A549 (cell line): ENCODE measurements at regions not wholly inside any gene's neighbourhood (a gene's known extent, or its start where the extent isn't known, plus 50 kb on each side); places are given as distances from the start of the nearest gene placed in this dataset.

Experiments
- ATAC-seq, 2 experiments: fragments of 200-7000 bp in 1 of 2; fragments of >200 bp in 1 of 2; cut with Nextera tagmentation in 1 of 2; cut with Tn5 transposase in 1 of 2; 3 replicates each; pipeline versions ENCODE4 v1.8.0 to v1.9.1; 2018 to 2020; ENCODE audit warnings: mild to moderate bottlenecking in 1 of 2, moderate library complexity in 1 of 2
- CTCF ChIA-PET: fragments of 300-600 bp; sonication (Branson Sonifier 250); formaldehyde crosslinking; extraction: SDS; loops from one replicate; lab custom pipeline; 2021; ENCODE audit warnings: antibody characterized with exemption, inconsistent platforms; lab: Yijun Ruan, JAX
- POLR2A ChIA-PET: fragments of 350-600 bp; formaldehyde crosslinking; extraction: SDS; loops from one replicate; lab custom pipeline; 2021; ENCODE audit warnings: antibody characterized with exemption, inconsistent platforms; lab: Yijun Ruan, JAX
- DNase-seq, 2 experiments: peaks; one replicate each; pipeline versions ENCODE4 v3.0.0 to v3.0.0-alpha.2; 2011 to 2016; ENCODE audit warnings: low read depth in 1 of 2, low spot score in 1 of 2
- FAIRE-seq: peaks from 2 replicates; lab custom pipeline; 2011; peaks lifted over from hg19 to GRCh38; lab: Jason Lieb, UNC
- H3K27ac ChIP-seq, 2 experiments: fragments of >200 bp; sonication (Bioruptor Twin); formaldehyde crosslinking; 3 replicates each; pipeline ENCODE4 v1.5.1; 2016 to 2017
- H3K4me1 ChIP-seq: fragments of >200 bp; sonication (Bioruptor Twin); formaldehyde crosslinking; 3 replicates; pipeline ENCODE4 v1.6.1; 2016
- H3K4me2 ChIP-seq: fragments of >200 bp; sonication (Bioruptor Twin); formaldehyde crosslinking; 3 replicates; pipeline ENCODE4 v1.6.1; 2016
- H3K4me3 ChIP-seq: fragments of >200 bp; sonication (Bioruptor Twin); formaldehyde crosslinking; 3 replicates; pipeline ENCODE4 v1.5.1; 2016
- H3K9me3 ChIP-seq: fragments of >200 bp; sonication (Bioruptor Twin); formaldehyde crosslinking; 3 replicates; pipeline ENCODE4 v1.6.1; 2016
- BHLHE40 ChIP-seq: IDR thresholded peaks from 2 replicates; pipeline ENCODE4 v1.6.1; 2012; ENCODE audit warnings: low read depth, low read length, inconsistent platforms
- CHD4 ChIP-seq: fragments of 200-600 bp; sonication (generic); IDR thresholded peaks from 2 replicates; pipeline ENCODE4 v1.6.1; 2016; ENCODE audit warnings: antibody characterized with exemption, mild to moderate bottlenecking, borderline replicate concordance
- EHF ChIP-seq: fragments of 250-450 bp; sonication (Bioruptor Pico); IDR thresholded peaks from 2 replicates; pipeline ENCODE4 v1.5.0; 2020; ENCODE audit warnings: mild to moderate bottlenecking
- ESRRA ChIP-seq: fragments of 150-350 bp; IDR thresholded peaks from 2 replicates; pipeline ENCODE4 v1.6.1; 2014; ENCODE audit warnings: mild to moderate bottlenecking, low read length, borderline replicate concordance
- FOSB ChIP-seq: fragments of 250-450 bp; sonication (Bioruptor Pico); IDR thresholded peaks from 2 replicates; pipeline ENCODE4 v1.5.0; 2020; ENCODE audit warnings: mild to moderate bottlenecking, moderate library complexity
- HDAC2 ChIP-seq: fragments of 200-600 bp; sonication (generic); IDR thresholded peaks from 2 replicates; pipeline ENCODE4 v1.6.1; 2016
- HOXB5 ChIP-seq: fragments of 250-450 bp; sonication (Bioruptor Pico); IDR thresholded peaks from 2 replicates; pipeline ENCODE4 v1.5.0; 2020; ENCODE audit warnings: mild to moderate bottlenecking, moderate library complexity
- NPAS2 ChIP-seq: fragments of 250-450 bp; sonication (Bioruptor Pico); IDR thresholded peaks from 2 replicates; pipeline ENCODE4 v1.8.0; 2022; ENCODE audit warnings: mild to moderate bottlenecking, moderate library complexity, borderline replicate concordance
- POLR2AphosphoS2 ChIP-seq: conservative IDR thresholded peaks from 2 replicates; pipeline ENCODE4 v1.6.1; 2012; ENCODE audit warnings: low read length, improper control_type of control experiment, inconsistent platforms
- RAD21 ChIP-seq, 2 experiments: fragments of >200 bp in 1 of 2; sonication (Bioruptor Twin) in 1 of 2; formaldehyde crosslinking in 1 of 2; IDR thresholded peaks in 1 of 2; conservative IDR thresholded peaks in 1 of 2; 2 replicates in 1 of 2; 3 replicates in 1 of 2; pipeline ENCODE4 v1.6.1; 2012 to 2018; ENCODE audit warnings: inconsistent platforms in 1 of 2
- SMC3 ChIP-seq: fragments of >200 bp; sonication (Bioruptor Twin); formaldehyde crosslinking; IDR thresholded peaks from 3 replicates; pipeline ENCODE4 v1.6.1; 2018; ENCODE audit warnings: inconsistent platforms
- ZFP36 ChIP-seq: fragments of 450-650 bp; IDR thresholded peaks from 2 replicates; pipeline ENCODE4 v1.6.1; 2014; ENCODE audit warnings: borderline replicate concordance; ENCODE audit not compliant: partially characterized antibody
- WGBS: methylation state at CpG from one replicate; pipeline ENCODE4 v1.1.6; 2017; ENCODE audit errors: missing lambda C conversion rate; 5-methylcytosine and 5-hydroxymethylcytosine counted together
- TF ChIP-seq, protein P1 (sequence below): fragments of 450-650 bp; IDR thresholded peaks from 2 replicates; pipeline ENCODE4 v1.6.1; 2014; ENCODE audit warnings: antibody characterized with exemption
- TF ChIP-seq, protein P2 (sequence below): IDR thresholded peaks from 2 replicates; pipeline ENCODE4 v1.6.1; 2012; ENCODE audit warnings: low read depth, borderline replicate concordance
- TF ChIP-seq, protein P3 (sequence below): fragments of >200 bp; sonication (Bioruptor Twin); formaldehyde crosslinking; IDR thresholded peaks from 3 replicates; pipeline ENCODE4 v1.5.1; 2016
- TF ChIP-seq, protein P4 (sequence below): fragments of 250-450 bp; sonication (Bioruptor Pico); IDR thresholded peaks from 2 replicates; pipeline ENCODE4 v1.5.0; 2020; ENCODE audit warnings: low read depth, mild to moderate bottlenecking, moderate library complexity
- TF ChIP-seq, protein P5 (sequence below): IDR thresholded peaks from 2 replicates; pipeline ENCODE4 v1.6.1; 2012

DNA sequence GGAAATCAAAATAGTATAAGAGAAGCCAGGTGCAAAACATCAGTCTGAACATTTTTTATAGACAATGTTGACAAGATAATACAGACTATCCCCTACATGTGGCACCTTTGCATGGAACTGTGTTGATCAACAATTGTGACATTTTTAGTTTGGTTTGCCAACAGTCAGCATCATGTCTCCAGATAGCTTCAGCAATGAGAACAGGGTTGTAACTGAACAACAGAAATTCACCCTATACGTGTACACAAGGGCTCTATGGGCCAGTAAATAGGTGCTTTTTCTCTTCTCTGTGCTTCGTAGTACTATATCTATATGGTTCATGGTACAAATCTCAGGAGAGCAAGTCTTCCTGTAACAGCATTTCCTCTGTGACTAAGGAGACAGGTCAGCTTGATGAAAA is 310.4 kb downstream of the ATXN7L3B start:
- Histone ChIP-seq H3K4me1 (no peaks in the 10 kb centered on the region), H3K27ac (no peak overlapping the region), H3K4me3 (no peak overlapping the region), H3K4me2 (no peak overlapping the region), H3K9me3 (no peaks in the 10 kb centered on the region)
- WGBS, result 64% methylated on average over 2 of the region's 2 CpGs
- DNase-seq (no peak), FAIRE-seq (no peak), ATAC-seq (no peak)
- ChIA-PET POLR2A (no interaction called here), CTCF (no interaction called here)
- TF ChIP-seq, protein P1, sequence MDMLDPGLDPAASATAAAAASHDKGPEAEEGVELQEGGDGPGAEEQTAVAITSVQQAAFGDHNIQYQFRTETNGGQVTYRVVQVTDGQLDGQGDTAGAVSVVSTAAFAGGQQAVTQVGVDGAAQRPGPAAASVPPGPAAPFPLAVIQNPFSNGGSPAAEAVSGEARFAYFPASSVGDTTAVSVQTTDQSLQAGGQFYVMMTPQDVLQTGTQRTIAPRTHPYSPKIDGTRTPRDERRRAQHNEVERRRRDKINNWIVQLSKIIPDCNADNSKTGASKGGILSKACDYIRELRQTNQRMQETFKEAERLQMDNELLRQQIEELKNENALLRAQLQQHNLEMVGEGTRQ, result no peak
- TF ChIP-seq HDAC2, result no peak

DNA sequence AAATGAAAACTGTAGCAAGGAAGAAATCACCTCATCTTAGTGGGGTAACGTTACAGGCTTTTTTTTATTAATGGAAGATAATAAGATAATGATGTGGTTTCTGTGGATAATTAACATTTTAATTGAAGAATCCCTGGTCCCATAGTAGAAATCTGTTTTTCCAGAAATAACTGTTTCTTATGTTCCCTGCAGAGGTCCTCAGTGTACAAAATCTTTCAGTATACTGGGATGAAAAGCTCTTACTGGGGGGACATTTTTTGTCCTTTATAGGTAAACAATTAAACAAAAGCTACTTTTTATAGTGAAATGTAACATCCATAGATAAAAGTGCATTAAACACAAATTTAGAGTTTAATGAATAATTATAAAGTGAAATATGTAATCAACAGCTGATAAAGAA is 312.2 kb downstream of the ATXN7L3B start:
- ChIA-PET CTCF (interaction anchor here (0.9 kb wide), 1 partner anchor 177 kb away, joined by 3 read pairs; no protein-coding TSS in a partner anchor), POLR2A (no interaction called here)
- no peak overlapping the region for H3K4me2 ChIP-seq
- H3K4me1 ChIP-seq, result no peaks in the 10 kb centered on the region
- H3K9me3 ChIP-seq, result no peaks in the 10 kb centered on the region
- no peak overlapping the region for H3K27ac ChIP-seq
- no peak for FAIRE-seq
- WGBS, result 63% methylated on average over 1 of the region's 1 CpG
- ATAC-seq, result no peak
- DNase-seq, result no peak
- no peak overlapping the region for H3K4me3 ChIP-seq
- TF ChIP-seq ESRRA (no peak), RAD21 (conservative IDR thresholded peaks at IDR 0.05 in 1 of 2, IDR thresholded peaks at IDR 0.05 in 1 of 2) (peak; percentile 32 to 38; a peak in 4 of 5 replicates), ZFP36 (no peak), SMC3 (peak; percentile 31; the same call in 1 of the 3 replicates), NPAS2 (no peak), BHLHE40 (no peak)
- TF ChIP-seq, protein P2, sequence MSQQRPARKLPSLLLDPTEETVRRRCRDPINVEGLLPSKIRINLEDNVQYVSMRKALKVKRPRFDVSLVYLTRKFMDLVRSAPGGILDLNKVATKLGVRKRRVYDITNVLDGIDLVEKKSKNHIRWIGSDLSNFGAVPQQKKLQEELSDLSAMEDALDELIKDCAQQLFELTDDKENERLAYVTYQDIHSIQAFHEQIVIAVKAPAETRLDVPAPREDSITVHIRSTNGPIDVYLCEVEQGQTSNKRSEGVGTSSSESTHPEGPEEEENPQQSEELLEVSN, result no peak
- TF ChIP-seq, protein P3, sequence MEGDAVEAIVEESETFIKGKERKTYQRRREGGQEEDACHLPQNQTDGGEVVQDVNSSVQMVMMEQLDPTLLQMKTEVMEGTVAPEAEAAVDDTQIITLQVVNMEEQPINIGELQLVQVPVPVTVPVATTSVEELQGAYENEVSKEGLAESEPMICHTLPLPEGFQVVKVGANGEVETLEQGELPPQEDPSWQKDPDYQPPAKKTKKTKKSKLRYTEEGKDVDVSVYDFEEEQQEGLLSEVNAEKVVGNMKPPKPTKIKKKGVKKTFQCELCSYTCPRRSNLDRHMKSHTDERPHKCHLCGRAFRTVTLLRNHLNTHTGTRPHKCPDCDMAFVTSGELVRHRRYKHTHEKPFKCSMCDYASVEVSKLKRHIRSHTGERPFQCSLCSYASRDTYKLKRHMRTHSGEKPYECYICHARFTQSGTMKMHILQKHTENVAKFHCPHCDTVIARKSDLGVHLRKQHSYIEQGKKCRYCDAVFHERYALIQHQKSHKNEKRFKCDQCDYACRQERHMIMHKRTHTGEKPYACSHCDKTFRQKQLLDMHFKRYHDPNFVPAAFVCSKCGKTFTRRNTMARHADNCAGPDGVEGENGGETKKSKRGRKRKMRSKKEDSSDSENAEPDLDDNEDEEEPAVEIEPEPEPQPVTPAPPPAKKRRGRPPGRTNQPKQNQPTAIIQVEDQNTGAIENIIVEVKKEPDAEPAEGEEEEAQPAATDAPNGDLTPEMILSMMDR, result 0 out of 3 replicates have a peak, but pooled peaks have one; percentile 16

DNA sequence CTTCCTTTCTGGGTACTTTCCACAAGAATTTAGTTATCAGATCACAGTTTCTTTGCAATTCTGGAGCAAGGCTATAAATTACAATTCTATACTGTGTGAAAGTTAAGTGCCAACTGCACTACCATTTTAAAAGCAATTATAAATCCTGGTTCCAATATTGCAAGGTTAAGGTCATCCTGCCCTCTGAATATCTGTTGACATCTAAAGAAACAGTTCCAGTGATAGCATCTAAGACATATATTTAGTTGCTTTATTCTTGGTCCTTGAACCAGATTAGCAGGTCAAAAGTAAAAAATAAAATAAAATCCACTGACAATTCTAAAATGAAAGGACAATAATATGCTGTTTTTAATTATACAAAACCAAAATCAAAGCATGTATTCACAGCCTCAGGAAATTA is 334.2 kb downstream of the ATXN7L3B start:
- ChIA-PET CTCF (no interaction called here), POLR2A (no interaction called here)
- no peak for DNase-seq
- H3K4me2 ChIP-seq, result no peak overlapping the region
- FAIRE-seq, result no peak
- no peak overlapping the region for H3K4me3 ChIP-seq
- TF ChIP-seq, protein P4, sequence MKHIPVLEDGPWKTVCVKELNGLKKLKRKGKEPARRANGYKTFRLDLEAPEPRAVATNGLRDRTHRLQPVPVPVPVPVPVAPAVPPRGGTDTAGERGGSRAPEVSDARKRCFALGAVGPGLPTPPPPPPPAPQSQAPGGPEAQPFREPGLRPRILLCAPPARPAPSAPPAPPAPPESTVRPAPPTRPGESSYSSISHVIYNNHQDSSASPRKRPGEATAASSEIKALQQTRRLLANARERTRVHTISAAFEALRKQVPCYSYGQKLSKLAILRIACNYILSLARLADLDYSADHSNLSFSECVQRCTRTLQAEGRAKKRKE (CRISPR knock-in tag), result no peak
- no peak for TF ChIP-seq HOXB5 (CRISPR knock-in tag)
- TF ChIP-seq, protein P5, sequence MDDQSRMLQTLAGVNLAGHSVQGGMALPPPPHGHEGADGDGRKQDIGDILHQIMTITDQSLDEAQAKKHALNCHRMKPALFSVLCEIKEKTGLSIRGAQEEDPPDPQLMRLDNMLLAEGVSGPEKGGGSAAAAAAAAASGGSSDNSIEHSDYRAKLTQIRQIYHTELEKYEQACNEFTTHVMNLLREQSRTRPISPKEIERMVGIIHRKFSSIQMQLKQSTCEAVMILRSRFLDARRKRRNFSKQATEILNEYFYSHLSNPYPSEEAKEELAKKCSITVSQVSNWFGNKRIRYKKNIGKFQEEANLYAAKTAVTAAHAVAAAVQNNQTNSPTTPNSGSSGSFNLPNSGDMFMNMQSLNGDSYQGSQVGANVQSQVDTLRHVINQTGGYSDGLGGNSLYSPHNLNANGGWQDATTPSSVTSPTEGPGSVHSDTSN, result no peak
- TF ChIP-seq FOSB (CRISPR knock-in tag), result no peak
- TF ChIP-seq CHD4, result no peak
- no peak for TF ChIP-seq POLR2AphosphoS2
- no peak for TF ChIP-seq EHF (CRISPR knock-in tag)
- no peaks in the 10 kb centered on the region for H3K9me3 ChIP-seq
- ATAC-seq, result no peak
- no peaks in the 10 kb centered on the region for H3K4me1 ChIP-seq
- no peak overlapping the region for H3K27ac ChIP-seq
